Osteocyte (in vitro differentiated cells): ENCODE measurements at regions not wholly inside any gene's neighbourhood (a gene's known extent, or its start where the extent isn't known, plus 50 kb on each side); places are given as distances from the start of the nearest gene placed in this dataset.

Source experiments
- DNase-seq: peaks from one replicate; pipeline ENCODE4 v3.0.0; 2021; ENCODE audit warnings: mixed read lengths; ENCODE audit not compliant: unreplicated experiment; ENCODE audit errors: extremely low spot score
- H3K27ac Mint-ChIP-seq: one replicate; pipeline ENCODE4 v1.8.0; 2021; ENCODE audit warnings: mild to moderate bottlenecking, mixed read lengths; ENCODE audit not compliant: unreplicated experiment
- H3K27me3 Mint-ChIP-seq: one replicate; pipeline ENCODE4 v1.8.0; 2021; ENCODE audit warnings: mixed read lengths; ENCODE audit not compliant: unreplicated experiment
- H3K36me3 Mint-ChIP-seq: one replicate; pipeline ENCODE4 v1.8.0; 2021; ENCODE audit warnings: mixed read lengths; ENCODE audit not compliant: unreplicated experiment
- H3K4me1 Mint-ChIP-seq: one replicate; pipeline ENCODE4 v1.8.0; 2021; ENCODE audit warnings: mixed read lengths; ENCODE audit not compliant: unreplicated experiment
- H3K4me3 Mint-ChIP-seq: one replicate; pipeline ENCODE4 v1.8.0; 2021; ENCODE audit warnings: mild to moderate bottlenecking, moderate library complexity, mixed read lengths; ENCODE audit not compliant: unreplicated experiment
- H3K9me3 Mint-ChIP-seq: one replicate; pipeline ENCODE4 v1.8.0; 2021; ENCODE audit warnings: mixed read lengths; ENCODE audit not compliant: unreplicated experiment
- TF ChIP-seq, protein P1 (sequence below): fragments of 200-600 bp; sonication (generic); IDR thresholded peaks from 2 replicates; pipeline ENCODE4 v1.5.0; 2021; ENCODE audit warnings: antibody characterized with exemption, mild to moderate bottlenecking, moderate library complexity

DNA sequence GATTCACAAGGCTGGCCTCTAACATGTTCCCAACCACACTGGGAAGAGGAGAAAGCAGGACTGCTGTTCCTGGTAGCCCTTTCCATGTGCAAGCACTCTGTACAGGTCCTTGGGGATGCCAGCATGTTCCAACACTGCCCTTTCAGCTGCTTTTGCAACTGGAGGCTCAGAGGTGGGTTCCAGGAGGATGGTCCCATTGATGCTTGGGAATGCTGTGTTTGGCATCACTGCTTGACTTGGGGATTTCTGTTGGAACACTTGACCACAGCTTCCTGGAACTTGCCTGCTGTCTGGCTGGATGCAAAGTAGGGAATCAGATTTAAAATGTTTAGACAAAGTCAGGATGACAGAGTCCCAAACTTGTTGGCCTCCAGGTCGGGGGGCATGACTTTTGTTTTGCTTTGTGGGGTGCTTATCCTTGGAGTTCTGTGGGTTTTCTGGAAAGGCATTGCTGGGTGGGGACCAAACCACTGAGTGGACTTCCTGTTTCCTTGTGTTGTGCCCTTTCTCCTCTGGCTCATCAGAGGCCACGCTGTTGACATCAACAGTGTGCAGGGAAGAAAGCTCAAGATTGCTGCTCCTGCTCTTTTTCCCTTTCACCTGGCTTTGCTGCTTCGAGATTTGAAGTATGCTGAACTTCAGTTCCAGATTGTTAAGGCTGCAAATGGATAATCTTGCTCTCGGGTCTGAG is 148.5 kb upstream of the RPS23 start:
- Mint-ChIP-seq H3K4me1 (peaks cover 3% of the 10 kb centered on the region), H3K9me3 (no peaks in the 10 kb centered on the region), H3K27me3 (peaks cover 10% of the 10 kb centered on the region), H3K27ac (no peak overlapping the region), H3K36me3 (no peaks in the 10 kb centered on the region), H3K4me3 (no peak overlapping the region)
- DNase-seq, result no peak
- TF ChIP-seq, protein P1, sequence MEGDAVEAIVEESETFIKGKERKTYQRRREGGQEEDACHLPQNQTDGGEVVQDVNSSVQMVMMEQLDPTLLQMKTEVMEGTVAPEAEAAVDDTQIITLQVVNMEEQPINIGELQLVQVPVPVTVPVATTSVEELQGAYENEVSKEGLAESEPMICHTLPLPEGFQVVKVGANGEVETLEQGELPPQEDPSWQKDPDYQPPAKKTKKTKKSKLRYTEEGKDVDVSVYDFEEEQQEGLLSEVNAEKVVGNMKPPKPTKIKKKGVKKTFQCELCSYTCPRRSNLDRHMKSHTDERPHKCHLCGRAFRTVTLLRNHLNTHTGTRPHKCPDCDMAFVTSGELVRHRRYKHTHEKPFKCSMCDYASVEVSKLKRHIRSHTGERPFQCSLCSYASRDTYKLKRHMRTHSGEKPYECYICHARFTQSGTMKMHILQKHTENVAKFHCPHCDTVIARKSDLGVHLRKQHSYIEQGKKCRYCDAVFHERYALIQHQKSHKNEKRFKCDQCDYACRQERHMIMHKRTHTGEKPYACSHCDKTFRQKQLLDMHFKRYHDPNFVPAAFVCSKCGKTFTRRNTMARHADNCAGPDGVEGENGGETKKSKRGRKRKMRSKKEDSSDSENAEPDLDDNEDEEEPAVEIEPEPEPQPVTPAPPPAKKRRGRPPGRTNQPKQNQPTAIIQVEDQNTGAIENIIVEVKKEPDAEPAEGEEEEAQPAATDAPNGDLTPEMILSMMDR, result no peak

DNA sequence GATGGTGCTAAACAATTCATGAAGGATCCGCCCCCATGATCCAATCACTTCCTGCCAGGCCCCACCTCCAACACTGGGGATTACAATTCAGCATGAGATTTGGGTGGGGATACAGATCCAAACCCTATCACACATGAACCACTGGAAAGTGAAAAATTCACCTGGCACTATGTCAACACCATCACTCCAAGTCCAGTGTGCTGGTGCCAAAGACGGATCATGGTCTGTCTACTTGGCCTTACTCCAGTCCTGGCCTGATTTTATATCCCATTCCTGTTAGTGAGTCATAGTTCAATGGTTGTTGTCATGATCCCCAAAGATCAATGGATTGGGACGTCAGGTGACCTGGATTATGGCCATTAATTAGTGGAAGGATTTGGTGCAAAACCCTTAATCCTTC is 147.4 kb upstream of the RPS23 start:
- Mint-ChIP-seq H3K27me3 (peaks cover 10% of the 10 kb centered on the region), H3K4me3 (no peak overlapping the region), H3K27ac (no peak overlapping the region), H3K9me3 (no peaks in the 10 kb centered on the region), H3K36me3 (no peaks in the 10 kb centered on the region), H3K4me1 (peaks cover 9% of the 10 kb centered on the region)
- TF ChIP-seq, protein P1, result no peak
- no peak for DNase-seq

- Mint-ChIP-seq H3K27ac (no peak overlapping the region), H3K36me3 (no peaks in the 10 kb centered on the region), H3K4me3 (no peak overlapping the region), H3K9me3 (no peaks in the 10 kb centered on the region), H3K27me3 (peaks cover 10% of the 10 kb centered on the region), H3K4me1 (peaks cover 9% of the 10 kb centered on the region)
- DNase-seq, result no peak
- TF ChIP-seq, protein P1, result no peak
Observed at GRCh38 chr5:82424211-82424610, 146.1 kb upstream of the RPS23 start.

DNA sequence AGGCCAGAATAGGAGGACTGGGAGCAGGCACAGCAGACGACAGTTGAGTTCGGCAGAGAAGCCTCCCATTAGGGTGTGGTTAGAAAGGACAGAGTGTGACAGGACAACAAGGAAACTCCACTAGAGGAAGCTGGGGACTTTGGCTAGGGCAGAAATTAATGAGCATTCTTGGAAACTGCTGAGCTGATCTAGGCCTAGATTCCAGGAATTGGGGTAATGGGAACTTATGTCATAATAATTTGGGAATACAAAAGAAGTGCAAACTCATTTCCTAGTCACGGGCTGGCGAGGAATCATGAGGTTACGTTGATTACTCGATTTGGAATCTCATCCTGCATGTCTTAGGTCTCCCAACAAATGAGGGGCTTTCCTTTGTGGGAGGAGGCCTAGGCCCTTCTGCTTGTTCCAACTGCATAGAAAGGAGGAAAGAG is 144.6 kb upstream of the RPS23 start:
- no peak overlapping the region for H3K27ac Mint-ChIP-seq
- H3K4me1 Mint-ChIP-seq, result peaks cover 20% of the 10 kb centered on the region
- no peaks in the 10 kb centered on the region for H3K36me3 Mint-ChIP-seq
- no peak for DNase-seq
- no peak overlapping the region for H3K4me3 Mint-ChIP-seq
- no peaks in the 10 kb centered on the region for H3K9me3 Mint-ChIP-seq
- H3K27me3 Mint-ChIP-seq, result peaks cover 4% of the 10 kb centered on the region
- TF ChIP-seq, protein P1, result no peak

- TF ChIP-seq, protein P1, result no peak
- no peaks in the 10 kb centered on the region for H3K36me3 Mint-ChIP-seq
- peaks cover 21% of the 10 kb centered on the region for H3K4me1 Mint-ChIP-seq
- H3K27ac Mint-ChIP-seq, result no peak overlapping the region
- no peaks in the 10 kb centered on the region for H3K27me3 Mint-ChIP-seq
- H3K4me3 Mint-ChIP-seq, result no peak overlapping the region
- H3K9me3 Mint-ChIP-seq, result no peaks in the 10 kb centered on the region
- DNase-seq, result no peak
Observed at GRCh38 chr5:82422001-82422740, 144.0 kb upstream of the RPS23 start.
